HG02798 (cell line): ENCODE measurements at regions not wholly inside any gene's neighbourhood (a gene's known extent, or its start where the extent isn't known, plus 50 kb on each side); places are given as distances from the start of the nearest gene placed in this dataset.
A peak's percentile ranks its signal among the peaks of the same experiment; 100 is the strongest.

ENCODE experiments used
- ATAC-seq: cut with Tn5 transposase; IDR thresholded peaks from one replicate; pipeline ENCODE4 v1.9.1; 2021; ENCODE audit warnings: mild to moderate bottlenecking; ENCODE audit not compliant: unreplicated experiment, poor library complexity

DNA sequence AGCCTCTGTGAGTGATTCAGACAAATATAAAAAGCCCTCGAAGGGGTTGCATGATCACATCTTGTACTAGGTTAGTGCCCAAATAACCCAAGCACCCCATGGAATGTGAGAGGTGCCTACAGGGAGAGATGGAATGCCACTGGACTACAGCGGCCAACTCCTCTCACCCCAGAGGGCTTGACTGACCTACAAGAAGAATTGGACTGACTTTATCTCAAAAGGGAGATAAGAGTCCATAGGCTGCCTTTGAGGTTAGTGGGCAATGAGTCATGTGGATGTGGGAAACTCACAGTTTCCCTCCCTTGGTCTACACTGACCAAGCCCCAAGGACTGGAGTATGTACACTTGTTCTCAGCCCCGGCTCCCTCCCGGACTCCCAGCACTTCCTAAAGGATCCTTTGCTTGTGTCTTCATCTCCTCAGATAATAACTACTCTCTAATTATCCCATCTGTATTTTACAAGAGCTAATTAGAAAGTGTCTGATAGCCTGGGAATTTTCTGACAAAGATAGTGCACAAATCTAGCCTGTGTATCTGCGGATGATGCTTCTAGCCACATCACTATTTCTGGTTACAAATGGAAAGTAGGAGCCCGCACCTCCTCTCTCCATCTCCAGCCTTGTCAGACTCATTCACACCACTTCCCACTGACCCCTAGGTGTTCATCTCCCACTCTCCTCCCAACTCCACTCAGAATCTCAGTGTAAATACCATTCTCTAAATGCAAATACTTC lies 547.8 kb upstream of the TBL1XR1 start:
- ATAC-seq: no peak

DNA sequence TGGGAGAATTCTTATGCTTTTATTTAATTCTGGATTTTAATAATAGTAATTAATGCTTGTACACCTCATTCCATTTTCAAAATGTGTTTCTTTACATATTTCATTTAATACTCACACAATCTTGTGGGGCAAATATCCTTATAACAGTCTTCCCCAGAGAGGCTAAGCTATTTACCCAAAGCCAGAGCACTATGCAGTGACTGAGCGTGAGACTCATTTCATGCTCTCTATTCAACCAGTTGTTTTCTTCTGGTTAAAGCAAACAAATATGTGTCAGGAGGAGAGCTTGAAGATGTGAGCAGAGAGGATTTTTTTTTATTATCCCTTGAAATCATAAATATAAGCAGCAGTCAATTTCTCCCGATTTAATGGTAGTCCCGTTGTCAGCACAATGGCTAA lies 548.3 kb upstream of the TBL1XR1 start:
- ATAC-seq: no peak

DNA sequence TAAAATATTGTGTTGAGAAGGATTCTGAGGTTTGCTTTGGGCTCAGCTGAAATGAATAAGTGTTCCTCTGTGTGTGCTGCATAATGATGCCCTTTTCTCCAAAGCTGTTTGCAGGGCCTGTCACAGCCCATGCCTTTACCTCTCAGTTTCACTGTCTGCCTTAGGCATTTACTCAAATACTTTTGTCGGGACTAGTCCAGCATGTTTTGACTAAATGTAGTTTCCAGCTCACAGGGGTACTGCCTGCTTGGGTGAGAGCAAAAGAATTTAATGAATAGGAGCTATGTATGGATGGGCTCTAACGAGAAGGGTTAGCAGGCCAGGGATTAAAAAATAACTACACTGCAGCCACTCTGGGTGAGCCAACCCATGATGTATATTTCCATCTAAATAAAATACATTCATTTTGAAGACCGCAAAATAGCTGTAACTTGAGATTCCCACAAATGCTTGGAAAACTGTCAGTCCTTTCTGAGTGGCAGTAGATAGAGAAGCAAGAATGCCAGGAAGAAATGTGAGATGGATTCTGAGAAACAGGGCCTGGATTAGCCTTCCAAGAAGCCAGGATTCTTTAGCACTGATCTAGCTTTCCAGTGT lies 549.2 kb upstream of the TBL1XR1 start:
- ATAC-seq: peak; percentile 28

DNA sequence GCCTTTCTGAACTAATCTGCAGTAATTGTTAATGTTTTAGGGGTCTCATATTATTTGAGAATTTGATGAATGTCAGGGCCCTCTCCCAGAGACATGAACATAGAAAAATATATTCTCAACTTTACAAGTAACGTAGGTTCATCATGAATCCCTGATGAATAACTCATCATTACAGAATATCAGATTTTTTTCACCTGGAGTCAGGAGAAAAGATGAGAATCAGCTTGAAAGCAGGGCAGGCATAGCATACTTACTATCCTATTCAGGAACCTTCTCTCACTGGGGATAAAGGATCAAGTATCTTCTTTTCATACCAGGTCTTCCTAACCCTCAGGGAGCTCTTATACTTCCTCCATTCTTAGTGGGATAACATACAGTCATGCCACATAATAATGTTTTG lies 552.6 kb upstream of the TBL1XR1 start:
- no peak for ATAC-seq

DNA sequence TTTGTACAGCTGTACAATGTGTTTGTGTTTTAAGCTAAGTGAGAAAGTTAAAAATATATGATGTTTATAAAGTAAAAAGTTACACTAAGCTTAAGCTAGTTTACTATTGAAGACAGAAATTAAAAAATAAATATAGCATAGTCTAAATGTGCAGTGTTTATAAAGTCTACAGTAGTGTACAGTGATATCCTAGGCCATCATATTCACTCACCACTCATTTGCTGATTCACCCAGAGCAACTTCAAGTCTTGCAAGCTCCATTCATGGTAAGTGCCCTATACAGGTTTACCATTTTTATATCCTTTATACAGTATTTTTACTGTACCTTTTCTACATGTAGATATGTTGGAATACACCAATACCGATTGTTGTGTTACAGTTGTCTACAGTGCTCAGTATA lies 553.2 kb upstream of the TBL1XR1 start:
- no peak for ATAC-seq

DNA sequence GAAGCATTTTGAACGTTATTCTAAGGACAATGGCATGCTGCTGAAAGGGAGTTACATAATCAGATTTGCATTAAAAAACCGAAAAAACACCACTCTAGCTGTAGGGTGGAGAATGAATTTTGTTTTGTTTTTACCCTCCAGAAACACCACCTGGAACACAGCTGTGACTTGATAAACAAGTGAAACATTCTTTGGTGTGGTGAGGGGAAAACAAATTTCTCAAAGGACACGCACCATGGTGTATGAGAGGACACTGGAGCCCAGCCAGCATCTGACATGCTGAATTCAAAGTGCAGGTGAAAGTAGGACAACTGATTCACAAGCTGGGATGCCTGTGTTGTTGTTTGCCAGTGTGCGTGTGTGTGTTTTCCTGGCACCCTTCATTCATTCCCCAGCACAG lies 554.5 kb upstream of the TBL1XR1 start:
- peak; percentile 78 for ATAC-seq

DNA sequence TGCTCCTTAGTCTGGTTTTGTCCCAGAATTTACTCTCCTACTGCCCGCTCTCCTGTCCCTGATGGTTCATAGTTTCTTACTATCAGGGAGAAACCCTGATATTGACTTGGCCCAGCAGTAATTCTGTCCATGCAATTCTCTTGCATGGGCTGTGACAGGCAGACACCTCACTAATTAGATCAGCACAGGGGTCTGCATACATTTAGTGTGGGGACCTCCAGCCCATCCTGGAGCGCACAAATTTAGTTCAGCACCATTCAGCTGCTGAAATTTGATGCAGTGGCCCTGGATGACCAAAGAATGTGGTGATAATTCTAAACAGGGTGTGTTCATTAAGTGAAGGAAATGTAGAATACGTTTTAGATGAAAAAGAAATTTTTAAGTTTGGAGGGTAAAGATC lies 555.5 kb upstream of the TBL1XR1 start:
- ATAC-seq: no peak

DNA sequence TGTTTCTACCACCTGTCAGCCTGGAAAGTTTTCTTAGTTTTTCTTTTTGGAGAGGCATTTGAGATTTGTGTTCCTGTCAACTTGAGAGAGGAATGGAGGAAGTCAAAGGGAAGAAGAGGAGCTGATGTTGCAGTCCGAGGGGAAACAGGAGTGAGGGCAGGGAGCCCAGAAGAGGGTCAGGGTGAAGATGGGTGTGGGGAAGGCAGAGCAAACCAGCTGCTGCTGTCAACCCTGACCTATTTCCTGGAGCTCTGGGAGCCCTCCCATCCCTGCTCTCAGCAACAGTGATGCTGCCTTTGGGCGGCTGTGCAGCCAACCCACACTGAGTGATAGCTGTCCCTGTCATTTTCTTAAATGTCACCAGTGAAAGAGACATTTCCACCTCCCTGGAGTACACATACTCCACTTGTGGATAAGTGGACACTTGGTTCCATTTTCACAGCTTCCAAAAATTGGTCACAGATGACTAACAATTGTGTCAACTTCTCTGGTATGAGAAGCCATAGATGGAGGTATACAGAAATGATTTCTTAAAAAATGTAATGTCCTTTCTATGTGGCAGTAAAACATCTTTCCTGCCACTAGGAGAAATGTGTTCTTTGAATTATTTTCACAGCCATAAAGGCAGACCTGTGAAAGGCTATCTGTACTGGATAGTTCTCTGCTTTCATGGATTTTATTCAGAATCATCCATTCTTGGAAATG lies 556.3 kb upstream of the TBL1XR1 start:
- ATAC-seq: no peak

DNA sequence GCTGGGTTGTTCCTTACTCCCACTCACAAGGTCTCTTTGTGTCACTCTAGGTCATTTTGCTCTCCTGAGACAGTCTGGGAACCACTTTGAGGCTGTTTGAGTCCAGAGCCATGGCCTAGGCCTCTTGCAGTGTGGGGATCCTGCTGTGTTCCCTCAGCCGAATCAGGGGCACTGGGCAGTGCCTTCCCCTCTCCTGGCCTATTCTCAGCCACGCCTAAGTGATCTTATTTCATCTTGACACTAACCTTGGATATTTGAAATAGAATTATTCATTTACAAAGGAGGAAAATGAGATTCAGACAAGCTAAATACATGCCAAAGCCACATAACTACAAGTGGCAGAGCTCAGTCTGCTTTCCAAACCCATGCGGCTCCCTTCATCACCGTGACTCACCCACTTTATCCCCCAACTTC lies 557.2 kb upstream of the TBL1XR1 start:
- no peak for ATAC-seq

DNA sequence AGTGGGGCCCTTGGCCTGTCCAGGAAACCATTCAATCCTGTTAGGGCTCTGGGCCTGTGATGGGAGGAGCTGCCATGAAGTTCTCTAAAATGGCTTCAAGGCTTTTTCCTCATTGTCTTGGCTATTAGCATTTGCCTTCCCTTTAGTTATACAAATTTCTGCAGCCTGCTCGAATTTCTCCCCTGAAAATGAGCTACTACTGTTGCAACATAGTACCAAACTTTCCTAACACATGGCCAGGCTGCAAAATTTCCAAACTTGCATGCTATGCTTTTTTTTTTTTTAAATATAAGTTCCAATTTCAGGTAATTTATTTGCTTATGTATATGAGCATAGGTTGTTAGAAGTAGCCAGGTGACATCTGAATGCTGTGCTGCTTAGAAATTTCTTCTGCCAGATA lies 560.8 kb upstream of the TBL1XR1 start:
- no peak for ATAC-seq

DNA sequence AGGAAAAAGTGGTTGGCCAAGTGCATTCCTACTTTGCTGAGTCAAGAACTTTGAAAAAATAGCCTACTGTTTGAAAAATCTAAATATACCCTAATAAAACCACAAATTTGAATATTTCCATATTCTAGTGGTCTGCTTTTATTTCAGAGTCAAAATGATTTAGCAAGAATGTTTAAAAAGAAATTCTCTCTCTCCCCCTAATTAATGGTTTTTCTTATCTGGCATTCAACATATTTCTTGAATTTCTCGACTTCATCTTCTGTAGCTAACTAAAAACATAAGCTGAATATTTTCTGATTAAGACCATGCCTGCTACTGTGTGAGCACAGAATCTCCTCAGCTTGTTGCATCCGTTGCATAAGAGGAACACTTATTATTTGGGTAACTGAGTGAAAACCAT lies 563.5 kb upstream of the TBL1XR1 start:
- ATAC-seq: no peak

DNA sequence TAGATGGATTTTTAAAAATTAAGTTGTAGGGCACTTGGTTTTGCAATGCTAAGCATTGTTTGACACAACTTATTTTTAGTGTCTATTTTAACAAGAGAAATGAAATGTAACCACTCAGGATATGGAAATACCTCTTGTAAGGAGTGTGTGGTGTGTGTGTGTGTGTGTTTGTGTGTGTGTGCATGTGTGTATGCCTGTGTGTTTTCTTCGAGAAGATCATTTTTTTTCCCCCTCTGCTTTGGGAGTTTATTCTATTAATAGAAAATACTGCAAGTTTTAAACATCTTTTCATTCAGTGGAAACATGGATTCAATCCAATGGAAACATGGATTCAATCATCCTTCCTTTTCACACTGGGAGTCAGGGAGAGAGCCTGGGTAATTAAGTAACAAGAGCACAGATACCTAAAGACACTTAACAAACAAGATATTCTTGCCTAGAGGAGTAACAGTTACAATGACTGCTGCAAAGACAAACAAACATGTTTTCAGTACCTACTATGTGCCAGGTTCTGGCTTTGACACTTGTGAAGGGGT lies 567.2 kb upstream of the TBL1XR1 start:
- ATAC-seq: no peak

DNA sequence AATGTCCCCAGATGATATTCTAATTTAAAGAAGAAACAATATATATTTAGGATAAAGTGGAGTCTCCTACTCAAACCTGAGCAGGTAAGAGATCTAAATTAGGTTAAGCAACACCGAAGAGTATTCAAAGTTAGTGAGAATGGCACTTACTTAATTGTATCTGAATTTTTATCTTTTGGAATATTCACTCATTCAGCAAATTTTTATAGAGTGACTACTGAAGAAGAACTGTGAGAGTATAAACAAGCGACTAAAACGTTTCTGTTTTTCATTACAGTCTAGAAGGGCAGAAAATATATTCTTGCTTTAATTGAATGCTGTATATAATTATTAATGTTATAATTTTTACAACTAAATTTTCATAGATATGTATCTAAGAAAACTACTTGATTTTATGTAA lies 567.7 kb upstream of the TBL1XR1 start:
- ATAC-seq: no peak

DNA sequence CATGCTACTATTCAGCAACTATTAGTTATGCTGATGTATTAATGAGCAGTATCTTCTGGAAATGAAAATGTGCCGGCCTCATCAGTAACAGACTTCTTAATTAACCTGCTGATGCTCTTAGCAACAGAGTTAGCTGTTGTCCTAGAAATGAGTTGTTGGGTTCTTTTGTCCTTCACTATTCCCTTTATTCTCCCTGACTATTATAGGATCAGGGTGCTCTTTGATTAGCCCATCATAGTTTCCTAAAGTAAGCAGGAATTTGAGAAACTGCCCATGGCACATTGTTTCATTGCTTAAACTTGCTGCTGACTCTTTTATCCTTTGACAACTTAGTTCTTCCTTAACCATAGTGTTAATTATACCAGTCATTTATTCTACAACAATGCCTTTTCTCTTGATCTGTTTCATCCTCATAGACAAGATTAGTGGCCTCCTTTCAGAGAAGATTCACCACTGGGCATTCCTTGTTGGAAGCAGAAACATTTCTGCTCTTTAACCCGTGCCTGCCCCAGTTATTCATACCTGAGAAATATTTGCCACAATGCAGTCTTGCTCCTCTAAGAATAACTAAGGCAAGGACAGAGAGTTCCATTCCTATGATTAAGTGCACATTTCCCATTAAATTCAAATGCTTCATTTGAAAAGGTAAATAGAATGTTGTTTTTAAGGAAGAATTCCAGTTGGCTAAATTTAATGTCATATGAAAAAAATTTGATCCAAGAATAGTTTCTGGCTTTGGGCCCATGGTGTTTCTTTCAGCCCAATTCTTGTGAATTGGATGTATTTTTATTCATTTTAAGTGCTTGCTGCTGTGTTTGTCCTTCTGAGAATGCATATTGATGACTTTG lies 573.3 kb upstream of the TBL1XR1 start:
- no peak for ATAC-seq

DNA sequence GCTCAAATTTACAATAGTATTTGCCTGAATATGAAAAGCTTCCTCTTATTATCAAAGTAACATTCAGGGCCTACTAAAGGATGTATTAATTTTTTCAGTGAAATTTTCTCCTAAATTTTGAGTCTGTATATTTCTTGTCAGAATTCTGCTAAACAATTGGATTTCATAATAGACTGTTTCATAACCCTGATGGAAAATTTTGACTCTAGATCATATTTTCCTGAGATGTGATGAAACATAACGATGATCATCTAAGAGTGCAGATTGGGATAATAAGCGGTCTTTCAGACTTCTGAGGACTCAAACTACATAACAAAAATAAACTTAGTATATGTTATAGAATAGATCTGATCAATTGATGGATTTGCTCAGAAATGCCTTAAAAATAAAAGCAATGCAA lies 574.5 kb upstream of the TBL1XR1 start:
- ATAC-seq: no peak

DNA sequence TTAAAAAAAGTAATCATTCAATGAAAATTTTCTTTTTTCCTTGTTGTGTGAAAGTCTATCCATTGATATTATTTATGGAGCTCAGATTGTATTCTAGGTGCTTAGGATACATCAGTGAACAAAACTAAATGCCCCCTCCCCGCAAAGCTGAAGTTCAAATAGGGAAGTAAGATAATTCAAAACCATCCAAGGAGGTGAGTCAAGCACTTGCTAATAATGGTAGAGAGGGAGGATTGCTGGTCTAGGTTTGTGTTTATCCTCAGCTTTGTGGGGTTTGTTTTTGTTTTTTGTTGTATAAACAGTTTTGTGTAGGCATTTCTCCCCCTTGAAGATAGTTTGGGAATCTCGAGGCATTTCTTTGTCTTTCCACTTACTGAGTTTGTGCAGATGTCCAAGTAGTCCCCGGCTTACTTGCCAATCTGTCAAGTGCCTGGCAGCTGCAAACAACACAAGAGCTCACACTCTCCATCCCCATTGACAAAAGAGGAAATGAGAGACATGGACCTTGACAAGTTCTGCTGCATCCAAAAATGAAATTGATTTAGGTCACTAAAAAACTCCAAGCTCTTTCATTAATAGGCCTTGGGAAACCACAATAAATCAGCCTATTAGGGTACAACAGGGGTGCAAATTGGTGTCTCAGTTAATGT lies 575.8 kb upstream of the TBL1XR1 start:
- ATAC-seq: peak; percentile 42

DNA sequence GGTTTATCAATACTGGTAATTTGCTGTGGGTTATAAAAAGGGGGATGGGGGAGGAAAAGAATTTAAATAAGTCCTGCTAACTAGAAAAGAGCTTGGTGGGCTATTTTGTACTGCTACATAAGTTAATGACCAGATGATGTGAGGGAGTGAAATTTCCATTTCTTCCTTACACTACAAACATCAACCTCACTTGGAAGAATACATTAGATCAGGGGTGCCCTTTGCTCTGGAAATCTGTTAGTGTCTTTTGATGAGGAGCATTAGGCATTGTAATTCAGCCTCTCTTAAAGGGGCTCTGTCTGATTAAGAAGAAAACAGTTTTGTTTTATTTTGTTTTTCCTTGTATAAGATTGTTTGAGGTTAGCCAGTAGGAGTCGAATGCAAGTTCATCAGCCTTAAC lies 576.4 kb upstream of the TBL1XR1 start:
- no peak for ATAC-seq

DNA sequence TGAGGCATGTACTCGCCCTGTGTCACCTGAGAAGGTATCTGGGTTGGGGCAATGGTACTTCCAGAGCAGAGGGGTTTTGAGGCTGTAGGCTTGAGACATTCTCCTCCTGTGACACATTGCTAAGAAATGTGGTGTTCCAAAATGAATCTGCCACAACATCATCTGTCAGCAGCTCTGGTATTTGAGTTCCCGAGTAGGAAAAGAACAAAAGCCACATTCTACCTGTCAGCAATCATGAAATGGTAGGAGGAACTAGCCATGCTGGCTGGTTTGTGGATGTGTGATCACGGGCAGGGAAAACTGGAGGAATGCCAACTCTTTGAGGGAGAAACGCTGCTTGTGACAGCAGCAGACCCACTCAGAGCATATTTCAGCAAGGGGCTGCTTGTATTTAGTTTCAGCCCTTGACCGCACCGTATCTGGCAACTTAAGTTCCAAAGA lies 579.4 kb upstream of the TBL1XR1 start:
- ATAC-seq: no peak

DNA sequence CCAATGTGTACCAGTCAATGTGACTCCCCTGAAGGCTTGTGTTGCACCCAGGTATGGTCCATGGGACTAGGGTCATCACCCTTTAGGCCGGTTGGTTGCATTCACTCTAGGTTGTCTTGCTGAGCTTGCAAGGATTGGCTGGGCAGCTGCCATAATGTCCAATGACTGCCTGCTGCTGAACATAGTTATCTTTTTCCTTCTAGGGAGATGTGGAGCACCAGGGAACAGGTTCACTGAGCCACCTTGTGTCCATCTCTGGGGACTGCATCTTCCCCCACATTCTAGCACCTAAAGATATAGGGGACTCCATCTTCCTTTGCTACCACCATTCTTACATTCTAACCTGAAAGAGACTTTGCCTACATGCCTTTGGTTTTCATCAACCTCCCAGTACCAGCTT lies 580.4 kb upstream of the TBL1XR1 start:
- ATAC-seq: peak; percentile 95

DNA sequence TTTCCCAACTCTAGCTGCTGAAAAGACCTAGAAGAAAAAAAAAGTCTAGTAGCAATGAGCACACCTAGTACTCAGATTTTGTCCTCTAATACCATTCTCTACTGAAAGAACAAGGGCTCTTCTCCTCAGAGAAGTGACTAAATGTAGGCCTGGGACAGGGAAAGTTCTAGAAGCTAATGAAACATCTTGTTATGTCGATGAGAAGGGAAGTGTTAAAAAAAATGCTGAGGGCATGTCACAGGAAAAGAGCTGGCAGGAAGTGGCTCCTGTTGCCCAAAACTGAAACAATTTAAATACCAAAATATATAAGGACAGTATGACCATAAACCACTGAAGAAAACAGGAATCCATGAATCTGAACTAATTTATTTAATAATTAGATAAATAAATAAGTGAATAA lies 581.4 kb upstream of the TBL1XR1 start:
- ATAC-seq: no peak
